HG03378 (cell line): ENCODE measurements at regions not wholly inside any gene's neighbourhood (a gene's known extent, or its start where the extent isn't known, plus 50 kb on each side); places are given as distances from the start of the nearest gene placed in this dataset.
"Not testable (repeated sequence)": the region's sequence is repeated elsewhere in the genome, so short reads cannot be mapped to it uniquely, and the experiment has no call there.

Source experiments
- ATAC-seq: cut with Tn5 transposase; IDR thresholded peaks from one replicate; pipeline ENCODE4 v1.9.1; 2021; ENCODE audit warnings: mild to moderate bottlenecking, moderate library complexity; ENCODE audit not compliant: unreplicated experiment

DNA sequence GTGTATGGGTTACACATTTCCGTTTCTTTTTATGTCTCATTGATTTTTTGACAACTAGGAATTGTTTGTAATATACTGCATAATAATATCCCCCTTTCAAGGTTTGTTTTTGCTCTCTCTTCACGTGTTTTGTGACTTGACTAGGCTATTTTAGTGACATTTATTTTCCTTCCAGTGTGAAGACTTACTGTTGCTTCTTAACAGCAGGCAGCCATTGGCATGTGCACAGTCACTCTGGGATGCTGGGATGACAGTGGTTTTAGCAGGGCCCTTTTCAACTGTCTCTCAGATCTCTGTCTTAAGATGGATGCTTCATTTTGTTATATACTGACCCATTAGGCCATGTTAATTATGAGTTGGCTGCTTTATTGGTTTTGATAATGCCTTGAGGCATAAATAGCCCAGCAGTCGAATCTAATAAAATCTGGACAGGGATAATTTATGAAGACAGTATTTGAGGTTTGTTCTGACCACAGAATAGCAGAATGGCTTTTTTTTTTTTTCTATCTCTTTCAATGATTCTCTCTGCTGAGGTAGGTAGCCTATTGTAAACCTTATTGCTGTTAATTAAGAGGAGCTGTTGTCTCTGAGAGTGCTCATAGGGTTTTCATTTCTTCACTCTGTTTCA is 536.0 kb downstream of the GABRG2 start:
- no peak for ATAC-seq

GRCh38 chr5:162607879-162608278 is 540.3 kb downstream of the GABRG2 start:
- ATAC-seq: no peak

- not testable (repeated sequence) for ATAC-seq
Observed at GRCh38 chr5:162621726-162622263, 554.2 kb downstream of the GABRG2 start.

DNA sequence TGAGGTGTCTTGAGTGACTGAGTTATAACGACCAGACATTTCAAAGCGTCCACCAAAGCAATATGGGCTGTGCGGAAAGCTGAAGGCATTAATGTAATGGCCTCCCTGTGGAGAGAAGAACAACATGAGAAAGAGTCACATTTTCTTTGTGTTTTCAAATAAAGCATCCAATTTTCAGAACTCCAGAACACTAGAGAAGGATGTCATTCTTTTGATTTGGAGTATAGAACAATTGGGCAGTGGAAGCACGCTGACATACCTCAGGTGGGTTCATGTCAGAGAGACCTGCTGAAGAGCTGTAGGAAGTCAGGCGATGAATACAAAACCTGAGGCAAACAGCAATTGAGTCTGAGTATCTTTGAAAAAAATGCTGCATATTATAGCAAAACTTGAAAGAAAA is 556.5 kb downstream of the GABRG2 start:
- no peak for ATAC-seq

- no peak for ATAC-seq
Observed at GRCh38 chr5:162637481-162637880, 569.9 kb downstream of the GABRG2 start.

GRCh38 chr5:162638849-162639248 is 571.3 kb downstream of the GABRG2 start:
- no peak for ATAC-seq

GRCh38 chr5:162641142-162641813 is 573.7 kb downstream of the GABRG2 start:
- no peak for ATAC-seq

GRCh38 chr5:162654661-162655405 is 587.3 kb downstream of the GABRG2 start:
- no peak for ATAC-seq

- ATAC-seq: no peak
Observed at GRCh38 chr5:162657076-162657475, 589.5 kb downstream of the GABRG2 start.

DNA sequence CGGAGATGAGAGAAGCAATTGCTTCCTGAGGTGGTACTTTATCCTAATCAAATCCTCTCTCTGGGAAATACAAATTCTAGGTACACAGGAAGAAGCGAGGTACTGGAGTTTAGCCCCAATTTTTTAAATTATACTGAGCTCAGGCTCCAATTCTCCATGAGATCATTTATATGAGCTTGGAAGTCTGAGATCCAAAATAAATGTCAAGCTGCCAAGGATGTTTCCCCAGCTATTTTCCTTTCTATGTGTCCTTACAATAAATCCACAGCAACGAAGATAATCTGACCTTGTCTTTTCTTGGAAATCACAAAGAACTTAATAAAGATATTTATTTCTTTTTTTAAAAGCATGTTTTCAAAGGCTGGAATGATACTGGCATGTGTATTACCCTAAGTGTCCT is 597.3 kb downstream of the GABRG2 start:
- no peak for ATAC-seq

DNA sequence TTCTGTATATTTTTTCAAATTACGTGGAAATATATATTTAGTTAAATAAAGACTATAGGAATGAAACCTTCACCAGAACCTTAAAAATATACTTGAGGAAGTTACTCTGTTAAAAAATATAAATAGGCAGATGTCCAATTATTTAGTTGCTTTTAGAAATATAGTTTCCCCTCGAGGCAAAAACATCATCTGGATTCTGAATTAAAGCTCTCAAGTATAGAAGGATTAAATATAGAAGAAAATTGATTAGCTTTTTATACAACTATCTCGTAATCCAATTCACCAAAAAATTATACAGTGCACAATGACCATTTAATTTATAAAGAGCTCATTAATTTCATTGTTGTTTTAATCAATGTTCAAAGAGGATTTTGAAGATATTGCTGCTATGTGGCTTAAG is 601.4 kb downstream of the GABRG2 start:
- no peak for ATAC-seq

GRCh38 chr5:162672061-162672460 is 604.5 kb downstream of the GABRG2 start:
- ATAC-seq: no peak

GRCh38 chr5:162683284-162683683 is 615.7 kb downstream of the GABRG2 start:
- ATAC-seq: no peak

DNA sequence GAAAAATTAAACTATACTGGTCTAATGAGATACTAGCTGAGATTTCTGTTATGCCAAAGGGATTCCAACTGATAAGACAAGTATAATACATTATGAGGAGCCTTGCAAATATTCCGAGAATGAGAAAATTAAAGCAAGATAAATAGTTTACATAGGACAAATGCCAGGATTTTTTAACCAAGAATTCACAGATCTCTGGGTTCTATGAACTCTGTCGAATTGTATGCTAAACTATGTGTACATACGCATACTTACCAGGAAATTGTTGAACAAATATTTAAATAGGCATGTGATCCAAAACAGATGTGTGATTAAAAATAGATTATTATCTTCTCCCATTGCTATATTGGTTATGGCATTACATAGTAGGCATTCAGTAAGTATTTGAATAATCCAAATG is 616.6 kb downstream of the GABRG2 start:
- no peak for ATAC-seq

DNA sequence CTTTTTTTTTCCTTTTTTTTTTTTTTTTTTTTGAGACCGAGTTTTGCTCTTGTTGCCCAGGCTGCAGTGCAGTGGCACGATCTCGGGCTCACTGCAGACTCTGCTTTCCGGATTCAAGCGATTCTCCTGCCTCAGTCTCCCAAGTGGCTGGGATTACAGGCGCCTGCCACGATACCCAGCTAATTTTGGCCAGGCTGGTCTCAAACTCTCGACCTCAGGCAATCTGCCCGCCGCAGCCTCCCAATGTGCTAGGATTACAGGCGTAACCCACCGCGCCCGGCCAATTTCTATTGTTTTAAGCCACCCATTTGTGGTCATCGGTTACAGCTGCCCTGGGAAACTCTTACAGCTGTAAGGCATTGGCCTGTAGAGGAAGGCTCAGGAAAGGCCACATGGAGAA is 617.7 kb downstream of the GABRG2 start:
- ATAC-seq: no peak

DNA sequence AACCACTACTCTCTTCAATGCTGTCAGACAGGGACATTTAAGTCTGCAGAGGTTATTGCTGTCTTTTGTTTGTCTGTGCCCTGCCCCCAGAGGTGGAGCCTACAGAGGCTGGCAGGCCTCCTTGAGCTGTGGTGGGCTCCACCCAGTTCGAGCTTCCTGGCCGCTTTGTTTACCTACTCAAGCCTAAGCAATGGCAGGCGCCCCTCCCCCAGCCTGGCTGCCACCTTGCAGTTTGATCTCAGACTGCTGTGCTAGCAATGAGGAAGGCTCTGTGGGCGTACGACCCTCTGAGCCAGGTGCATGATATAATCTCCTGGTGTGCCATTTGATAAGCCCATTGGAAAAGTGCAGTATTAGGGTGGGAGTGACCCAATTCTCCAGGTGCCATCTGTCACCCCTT is 628.7 kb downstream of the GABRG2 start:
- ATAC-seq: not testable (repeated sequence)

DNA sequence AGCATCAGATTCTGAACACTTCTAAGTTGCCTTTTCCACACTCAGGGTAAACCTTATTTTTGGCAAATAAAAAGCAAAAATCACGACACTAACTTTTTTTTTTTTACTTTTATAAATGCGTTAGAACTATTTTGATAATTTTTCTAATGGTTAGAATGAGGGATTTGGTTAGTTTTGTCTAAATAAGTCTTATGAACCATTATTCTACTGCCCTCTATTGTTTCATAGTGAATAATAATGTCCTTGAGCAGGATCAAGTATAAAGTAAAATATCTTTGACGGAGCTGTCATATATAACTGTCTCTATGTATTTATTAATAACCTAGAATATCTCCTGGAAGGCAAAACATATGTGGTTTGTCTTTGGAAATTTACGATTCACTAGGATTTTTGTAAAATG is 631.8 kb downstream of the GABRG2 start:
- no peak for ATAC-seq

GRCh38 chr5:162703914-162704313 is 636.3 kb downstream of the GABRG2 start:
- ATAC-seq: no peak

GRCh38 chr5:162711244-162711643 is 643.7 kb downstream of the GABRG2 start:
- no peak for ATAC-seq

- no peak for ATAC-seq
Observed at GRCh38 chr5:162719720-162720119, 652.1 kb downstream of the GABRG2 start.

DNA sequence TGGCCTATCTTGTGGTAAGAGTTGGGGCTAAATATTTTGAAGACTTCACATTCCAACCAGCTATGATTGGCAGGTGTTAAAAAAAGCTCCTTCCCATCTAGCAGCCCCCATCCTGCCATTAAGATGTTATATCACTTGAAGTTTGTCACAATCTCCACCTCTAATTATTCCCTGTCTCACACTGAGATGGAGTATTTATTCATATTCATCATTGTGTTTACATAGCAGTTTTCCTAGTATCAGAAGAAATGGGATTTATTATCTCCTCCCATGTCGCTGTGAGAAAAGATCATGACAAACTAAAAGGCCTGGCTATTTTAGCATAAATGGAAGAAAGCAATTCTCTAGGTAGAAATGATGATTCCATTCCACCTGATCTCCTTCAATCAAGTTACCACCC is 653.6 kb downstream of the GABRG2 start:
- ATAC-seq: no peak

GRCh38 chr5:162752612-162753011 is 684.8 kb upstream of the CCNG1 start:
- ATAC-seq: no peak
